GM19467 (cell line): ENCODE measurements at regions not wholly inside any gene's neighbourhood (a gene's known extent, or its start where the extent isn't known, plus 50 kb on each side); places are given as distances from the start of the nearest gene placed in this dataset.
"Not testable (repeated sequence)": the region's sequence is repeated elsewhere in the genome, so short reads cannot be mapped to it uniquely, and the experiment has no call there.

Experiments used
- ATAC-seq: cut with Tn5 transposase; IDR thresholded peaks from one replicate; pipeline ENCODE4 v1.9.1; 2021; ENCODE audit warnings: mild to moderate bottlenecking, moderate library complexity; ENCODE audit not compliant: unreplicated experiment

- no peak for ATAC-seq
Observed at GRCh38 chr18:35770376-35771014, 189.0 kb downstream of the GALNT1 start.

- no peak for ATAC-seq
Observed at GRCh38 chr18:35771172-35771571, 189.6 kb downstream of the GALNT1 start.

DNA sequence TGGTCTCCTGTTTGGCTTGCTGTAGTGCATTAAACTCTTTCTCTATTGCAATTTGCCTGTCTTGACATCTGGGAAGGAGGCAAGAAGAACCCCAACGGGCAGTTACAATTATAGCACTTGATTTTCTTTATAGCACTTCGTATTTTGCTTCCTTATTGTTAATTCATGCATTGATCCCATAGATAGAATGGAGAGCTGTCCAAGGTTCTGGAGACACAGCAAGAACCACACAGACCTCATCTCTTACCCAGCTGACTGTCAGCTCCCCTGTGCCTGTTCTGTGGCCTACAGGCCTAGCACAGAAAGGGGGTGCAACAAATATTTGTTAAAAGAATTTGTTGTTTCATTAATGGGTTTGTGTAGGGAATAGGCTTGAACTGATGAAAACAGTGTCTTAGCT is 194.3 kb downstream of the GALNT1 start:
- ATAC-seq: no peak

GRCh38 chr18:35776473-35776872 is 194.9 kb downstream of the GALNT1 start:
- no peak for ATAC-seq

DNA sequence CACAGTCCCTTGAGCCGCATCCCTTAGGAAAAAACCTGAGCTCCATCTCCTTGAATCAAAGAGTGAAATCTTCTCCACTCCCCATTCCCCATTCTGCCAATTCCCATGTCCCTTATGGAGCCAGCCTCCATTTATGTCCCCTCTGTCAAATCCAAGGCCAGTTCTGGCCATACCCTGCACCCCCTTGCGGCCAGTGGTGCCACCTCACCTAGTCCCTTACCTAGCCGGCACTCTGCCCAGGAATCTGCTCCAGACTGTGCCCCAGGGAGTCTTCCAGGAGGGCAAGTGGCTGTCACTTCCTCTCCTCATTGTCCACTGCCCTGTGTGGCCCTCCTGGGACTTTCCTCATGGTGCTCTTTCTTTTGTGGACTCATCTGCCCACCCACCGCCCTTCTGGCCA is 195.4 kb upstream of the RMP24 start:
- ATAC-seq: no peak

DNA sequence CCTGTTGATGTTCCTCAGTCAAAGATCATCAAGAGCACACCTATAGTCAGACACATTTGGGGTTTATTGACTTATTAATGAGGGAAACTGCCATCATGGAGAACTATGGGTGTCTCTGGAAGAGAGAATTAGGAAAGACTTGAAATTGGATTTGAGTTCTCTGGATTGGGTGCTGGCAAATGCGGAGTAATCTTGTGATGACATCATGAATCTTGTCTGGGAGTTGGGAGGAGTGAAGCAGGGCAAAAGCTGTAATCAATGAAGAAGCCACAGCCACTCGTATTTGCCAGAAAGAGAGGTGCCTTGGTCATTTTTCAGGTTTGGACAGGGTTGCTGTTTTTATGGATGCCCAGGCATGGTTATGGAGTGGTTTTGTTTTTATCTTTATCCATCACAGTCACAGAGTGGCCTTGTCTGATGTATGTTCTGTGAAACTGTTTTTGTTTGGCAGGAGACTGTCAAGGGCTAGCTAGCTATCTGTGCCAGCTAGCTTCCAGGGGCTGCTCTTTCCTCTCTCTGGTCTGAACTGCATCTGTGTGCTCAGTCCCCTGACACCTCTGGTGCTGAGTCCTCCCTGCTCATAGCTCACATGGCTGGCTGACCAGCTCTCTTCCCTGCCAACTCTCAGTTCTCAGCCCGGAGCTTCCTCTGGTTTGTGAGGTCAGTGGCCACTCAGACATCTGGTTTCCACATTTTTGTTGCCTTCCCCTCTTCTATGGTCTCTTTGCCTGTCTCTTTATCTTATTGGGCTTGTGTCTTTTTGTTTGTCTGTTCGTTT is 193.4 kb upstream of the RMP24 start:
- no peak for ATAC-seq

DNA sequence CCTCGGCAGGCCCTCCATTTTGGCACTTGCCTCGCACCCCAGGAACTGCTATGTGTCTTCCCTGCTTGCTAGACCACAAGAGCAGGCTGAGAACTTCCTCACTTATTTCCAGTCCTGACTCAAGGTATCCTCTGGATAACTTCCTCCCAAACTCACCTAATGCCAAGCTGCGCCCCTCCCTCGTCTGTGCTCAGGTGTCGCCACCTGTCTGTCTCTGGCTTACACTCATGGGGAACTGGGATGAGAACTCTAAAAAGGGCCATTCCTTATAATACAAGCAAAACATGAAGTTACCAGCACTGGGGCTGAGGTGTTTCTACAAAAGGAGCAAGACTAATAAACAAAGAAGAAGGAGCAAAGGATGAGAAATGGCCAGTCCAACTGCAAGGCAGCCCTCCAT is 191.5 kb upstream of the RMP24 start:
- ATAC-seq: no peak

DNA sequence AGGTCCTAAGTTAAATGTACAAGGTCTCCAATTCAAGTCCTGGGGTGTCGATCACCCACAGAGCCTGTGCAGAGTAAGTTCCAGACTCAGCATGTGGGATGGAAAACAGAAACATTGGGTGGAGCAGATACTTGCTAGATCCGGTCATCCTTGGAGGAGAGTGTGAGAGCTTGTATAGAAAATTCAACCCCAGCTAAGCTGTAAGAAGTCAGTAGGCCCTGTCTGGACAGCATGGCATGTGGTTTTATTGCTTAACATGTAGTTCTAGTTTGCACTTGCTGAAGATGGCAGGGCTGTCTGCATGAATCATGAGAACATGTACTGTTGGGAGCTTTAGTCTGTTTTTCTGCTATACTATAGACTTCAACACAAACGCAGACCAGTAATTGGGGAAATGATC is 189.6 kb upstream of the RMP24 start:
- ATAC-seq: no peak

DNA sequence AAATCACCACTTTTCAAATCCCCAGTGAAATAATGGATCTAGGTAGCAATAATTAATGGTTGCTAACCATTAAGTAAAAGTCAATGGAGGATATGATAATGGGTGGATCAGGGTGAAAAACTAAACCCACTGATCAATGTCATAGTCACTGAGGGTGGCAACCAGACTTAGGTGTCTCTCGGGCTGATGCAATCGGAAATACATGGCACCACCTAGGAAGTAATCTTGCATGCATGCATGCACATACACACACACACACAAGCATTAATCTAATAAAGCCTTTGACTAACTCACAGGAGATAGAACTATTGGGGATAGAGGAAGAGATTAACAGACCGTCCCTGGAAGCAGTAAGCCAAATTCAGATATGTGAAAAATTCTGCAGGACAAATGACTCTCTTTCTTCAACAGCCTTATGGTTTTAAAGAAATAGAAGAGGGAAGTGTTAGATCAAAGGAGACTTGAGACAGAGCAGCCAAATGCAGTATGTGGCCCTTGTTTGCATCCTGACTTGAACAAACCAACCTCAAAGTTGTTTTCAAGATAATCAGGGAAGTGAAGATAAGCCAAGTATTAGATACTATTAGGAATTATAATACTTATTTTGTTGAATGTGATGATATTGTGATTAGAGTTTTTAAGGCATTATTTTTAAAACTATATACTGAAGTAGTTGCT is 186.0 kb upstream of the RMP24 start:
- ATAC-seq: no peak

- ATAC-seq: no peak
Observed at GRCh38 chr18:35789543-35789942, 182.9 kb upstream of the RMP24 start.

DNA sequence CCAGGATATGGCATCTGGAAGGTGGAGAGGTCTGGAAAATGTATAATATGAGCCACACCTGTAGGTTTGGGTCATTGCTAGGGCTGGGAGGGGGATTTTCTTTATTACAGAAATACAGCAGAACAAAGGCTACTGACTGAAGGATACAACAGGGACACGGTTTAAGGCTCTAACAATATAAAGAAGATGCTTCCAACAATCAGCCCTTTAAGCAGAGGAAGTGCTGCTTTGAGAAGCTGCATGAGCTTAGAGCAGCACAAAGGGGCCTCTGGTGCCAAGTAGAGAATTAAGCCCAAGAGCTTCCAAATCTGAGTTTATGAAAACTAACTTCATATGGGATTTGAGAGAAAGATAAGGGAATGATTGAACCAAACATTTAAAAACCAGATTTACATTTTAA is 174.5 kb upstream of the RMP24 start:
- ATAC-seq: no peak

DNA sequence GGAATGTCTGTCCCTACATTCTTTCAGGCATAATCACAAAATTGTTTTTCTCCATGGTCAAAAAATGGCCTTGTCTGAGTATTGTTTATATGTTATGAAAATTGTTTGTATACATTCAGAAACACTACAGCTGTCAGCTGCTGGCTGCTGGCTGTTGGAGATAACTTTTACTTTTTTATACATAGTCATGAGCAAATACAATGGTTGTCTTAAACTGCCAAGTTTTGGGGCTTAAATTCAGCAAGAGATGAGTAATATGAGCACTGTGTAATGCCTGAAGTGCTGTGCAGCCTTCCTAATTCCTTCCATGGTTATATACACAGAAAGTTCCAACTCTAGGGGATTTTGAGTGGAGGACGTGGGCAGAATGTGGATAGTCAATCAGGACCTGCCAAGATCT is 168.9 kb upstream of the RMP24 start:
- no peak for ATAC-seq

- ATAC-seq: no peak
Observed at GRCh38 chr18:35804377-35804776, 168.1 kb upstream of the RMP24 start.

DNA sequence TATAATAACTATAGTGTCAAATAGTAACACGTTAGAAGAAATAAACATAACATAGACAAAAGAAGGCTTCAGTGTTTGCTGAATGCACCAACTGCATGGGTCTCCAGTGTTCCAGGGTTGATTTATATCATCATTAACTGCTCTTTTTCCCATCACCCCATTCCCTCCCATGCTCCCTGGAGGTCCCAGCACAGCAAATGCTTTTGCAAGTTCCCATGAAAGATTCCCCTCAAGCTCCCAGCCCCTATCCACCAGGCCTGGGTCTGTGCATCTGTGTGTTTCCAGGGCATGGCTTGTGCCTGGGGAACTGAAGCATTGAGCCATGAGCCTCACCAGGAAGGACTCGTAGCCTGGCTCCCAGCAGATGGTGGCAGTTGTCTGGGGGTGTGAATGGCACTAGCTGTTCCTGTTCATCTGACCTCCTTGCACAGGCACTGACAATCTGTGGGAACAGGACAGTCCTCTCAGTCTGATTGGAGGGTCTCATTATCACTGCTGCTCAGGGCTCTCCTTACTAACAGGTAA is 164.6 kb upstream of the RMP24 start:
- no peak for ATAC-seq

DNA sequence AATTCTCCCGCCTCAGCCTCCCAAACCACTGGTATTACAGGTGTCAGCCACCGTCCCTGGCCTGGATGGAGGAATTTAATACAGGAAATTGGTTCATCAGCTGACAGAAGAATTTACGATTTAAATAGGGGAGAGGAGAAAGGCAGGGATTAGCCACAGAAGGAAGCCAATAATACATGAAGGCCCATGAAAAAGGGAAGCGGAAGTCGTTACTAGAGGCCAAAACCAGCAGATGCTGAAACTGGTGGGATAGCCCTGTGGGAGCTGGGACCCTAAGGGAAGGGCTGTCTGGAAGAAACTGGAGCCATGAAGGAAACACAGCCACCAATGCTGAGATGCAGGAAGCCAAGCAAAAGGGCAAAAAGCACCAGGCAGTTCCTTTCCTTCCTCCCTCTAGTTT is 163.7 kb upstream of the RMP24 start:
- ATAC-seq: no peak

DNA sequence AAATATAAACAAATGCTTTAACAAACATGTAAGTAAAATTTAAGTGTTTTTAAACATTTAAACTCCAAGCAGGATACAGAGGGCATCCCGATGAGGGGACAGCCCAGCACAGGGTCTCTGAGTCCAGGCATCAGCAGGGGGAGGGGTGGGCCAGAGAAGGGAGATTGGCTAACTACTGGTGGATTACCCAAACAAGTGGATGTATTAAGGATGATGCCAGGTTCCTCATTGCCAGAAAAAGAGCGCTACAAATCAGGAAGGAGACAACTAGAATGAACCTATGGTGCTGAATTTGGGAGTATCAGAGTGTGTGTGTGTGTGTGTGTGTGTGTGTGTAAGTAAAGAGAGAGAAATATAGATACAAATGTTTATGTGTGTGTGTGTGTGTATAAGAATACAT is 162.0 kb upstream of the RMP24 start:
- no peak for ATAC-seq

GRCh38 chr18:35811896-35812295 is 160.6 kb upstream of the RMP24 start:
- ATAC-seq: no peak

GRCh38 chr18:35815011-35815410 is 157.5 kb upstream of the RMP24 start:
- ATAC-seq: not testable (repeated sequence)

DNA sequence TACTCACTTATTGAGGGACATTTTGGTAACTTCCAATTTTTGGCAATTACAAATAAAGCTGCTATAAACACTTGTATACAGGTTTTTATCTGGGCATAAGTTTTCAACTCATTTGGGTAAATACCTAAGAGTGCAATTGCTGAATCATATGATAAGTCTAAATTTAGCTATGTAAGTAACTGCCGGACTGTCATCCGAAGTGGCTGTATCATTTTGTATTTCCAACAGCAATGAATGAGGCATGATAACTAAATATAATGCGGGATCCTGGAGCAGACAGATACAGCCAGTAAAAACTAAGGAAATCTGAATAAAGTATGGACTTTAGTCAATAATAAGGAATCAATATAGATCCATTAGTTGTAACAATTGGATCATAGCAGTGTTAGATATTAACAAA is 156.5 kb upstream of the RMP24 start:
- ATAC-seq: no peak

GRCh38 chr18:35817604-35818352 is 154.7 kb upstream of the RMP24 start:
- no peak for ATAC-seq

DNA sequence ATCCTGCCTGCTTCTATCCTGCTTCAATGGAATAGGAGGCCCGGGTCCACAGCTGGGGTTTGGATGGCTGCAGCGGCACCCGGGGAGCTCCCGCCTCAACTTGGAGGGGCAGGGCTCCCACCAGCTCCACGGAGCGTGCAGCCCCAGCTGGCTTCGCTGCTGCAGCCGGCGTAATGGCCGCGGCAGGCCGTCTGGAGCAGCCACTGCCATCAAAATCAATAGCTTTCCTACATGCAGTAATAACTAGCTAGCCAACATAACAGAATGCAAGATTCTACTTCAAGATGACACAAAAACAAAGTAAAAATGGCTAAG is 154.2 kb upstream of the RMP24 start:
- no peak for ATAC-seq
